T-helper 1 cell treated with Interleukin-12 subunit alpha and Interleukin-12 subunit beta and Interleukin-4 antibody, amounts not matched to agents 30 ng/mL and 1 ng/mL, for 36 hours (primary cell): ENCODE measurements at regions not wholly inside any gene's neighbourhood (a gene's known extent, or its start where the extent isn't known, plus 50 kb on each side); places are given as distances from the start of the nearest gene placed in this dataset.
"Not testable (repeated sequence)": the region's sequence is repeated elsewhere in the genome, so short reads cannot be mapped to it uniquely, and the experiment has no call there.

ENCODE experiments used
- intact Hi-C: fragments of 100-400 bp; cut with micrococcal nuclease; formaldehyde crosslinking; loops from one replicate; pipeline ENCODE4 v1.15.1; 2024

DNA sequence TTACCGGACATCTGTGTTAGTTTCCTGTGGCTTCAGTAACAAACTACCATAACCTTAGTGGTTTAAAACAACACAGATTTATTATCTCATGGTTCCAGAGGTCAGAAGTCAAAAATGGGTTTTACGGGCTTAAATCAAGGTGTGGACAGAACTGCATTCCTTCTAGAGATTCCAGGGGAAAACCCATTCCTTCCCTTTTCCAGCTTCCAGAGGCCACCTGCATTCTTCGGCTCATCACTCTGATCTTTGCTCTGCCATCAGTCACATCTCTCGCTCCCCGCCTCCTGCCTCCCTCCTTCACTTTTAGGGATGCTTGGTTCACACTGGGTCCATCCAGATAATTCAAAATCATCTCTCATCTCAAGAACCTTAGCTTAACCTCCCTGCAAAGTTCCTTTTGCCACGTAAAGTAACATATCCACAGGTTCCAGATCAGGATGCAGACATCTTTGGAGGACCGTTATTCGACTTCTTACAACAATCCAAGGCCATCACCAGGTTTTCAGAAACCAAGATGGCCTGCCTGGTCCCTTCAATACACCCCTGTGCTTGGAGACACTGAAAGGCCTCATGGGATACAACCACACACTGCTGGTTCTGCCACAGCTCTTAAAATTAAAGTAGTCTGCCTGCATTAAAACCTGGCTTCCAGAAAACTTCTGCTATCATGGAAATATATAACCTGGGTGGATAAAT lies 225.9 kb upstream of the MYO3A start:
- intact Hi-C loops, result no loop called here

DNA sequence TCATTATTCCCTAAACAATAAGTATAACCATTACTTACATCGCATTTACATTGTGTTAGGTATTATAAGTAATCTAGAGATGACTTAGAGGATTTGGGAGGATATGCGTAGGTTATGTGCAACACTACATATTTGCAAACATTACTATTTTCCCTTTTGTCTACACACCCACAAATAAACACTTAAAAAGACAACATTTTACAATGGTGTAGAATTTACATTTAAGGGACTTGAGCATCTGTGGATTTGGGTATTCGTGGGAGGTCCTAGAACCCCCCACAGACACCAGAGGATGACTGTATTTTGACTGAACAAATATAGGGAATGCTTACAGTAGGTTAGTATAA lies 220.2 kb upstream of the MYO3A start:
- intact Hi-C loops, result no loop called here

DNA sequence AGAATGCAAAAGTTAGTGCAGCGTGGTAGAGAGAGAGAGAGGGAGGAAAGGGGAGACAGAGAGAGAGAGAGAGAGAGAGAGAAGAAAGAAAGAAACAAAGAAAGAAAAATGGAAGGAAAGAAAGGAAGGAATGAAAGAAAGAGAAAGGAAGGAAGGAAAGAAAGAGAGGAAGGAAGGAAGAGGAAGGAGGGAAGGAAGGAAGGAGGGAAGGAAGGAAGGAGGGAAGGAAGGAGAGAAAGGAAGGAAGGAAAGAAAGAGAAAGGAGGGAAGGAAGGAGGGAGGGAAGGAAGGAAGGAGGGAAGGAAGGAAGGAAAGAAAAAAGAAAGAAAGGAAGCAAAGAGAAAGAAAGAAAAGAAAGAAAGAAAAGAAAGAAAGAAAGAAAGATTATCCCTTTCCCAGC lies 209.8 kb upstream of the MYO3A start:
- intact Hi-C loops, result loop anchor here (10.0 kb wide), 1 partner anchor 551 kb away; no protein-coding TSS in a partner anchor

GRCh38 chr10:25725917-25726716 lies 207.9 kb upstream of the MYO3A start:
- intact Hi-C loops, result loop anchor here (10.0 kb wide), 1 partner anchor 549 kb away; no protein-coding TSS in a partner anchor

DNA sequence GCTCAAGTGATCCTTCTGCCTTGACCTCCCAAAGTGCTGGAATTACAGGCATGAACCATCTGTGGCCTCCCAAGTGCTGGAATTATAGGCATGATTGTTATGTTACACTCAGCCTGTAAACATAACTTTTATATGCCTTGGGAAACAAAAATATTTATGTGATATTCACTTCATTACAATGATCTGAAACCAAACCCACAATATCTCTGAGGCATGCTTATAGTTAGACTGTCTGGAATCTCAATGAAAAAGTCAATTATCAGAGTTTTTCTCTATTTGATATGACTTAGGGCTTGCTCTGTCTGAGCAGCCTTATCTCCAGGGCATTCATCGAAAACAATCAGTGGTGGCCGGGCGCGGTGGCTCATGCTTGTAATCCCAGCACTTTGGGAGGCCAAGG lies 195.3 kb upstream of the MYO3A start:
- intact Hi-C loops, result no loop called here

GRCh38 chr10:25743832-25744231 lies 190.2 kb upstream of the MYO3A start:
- intact Hi-C loops, result no loop called here

DNA sequence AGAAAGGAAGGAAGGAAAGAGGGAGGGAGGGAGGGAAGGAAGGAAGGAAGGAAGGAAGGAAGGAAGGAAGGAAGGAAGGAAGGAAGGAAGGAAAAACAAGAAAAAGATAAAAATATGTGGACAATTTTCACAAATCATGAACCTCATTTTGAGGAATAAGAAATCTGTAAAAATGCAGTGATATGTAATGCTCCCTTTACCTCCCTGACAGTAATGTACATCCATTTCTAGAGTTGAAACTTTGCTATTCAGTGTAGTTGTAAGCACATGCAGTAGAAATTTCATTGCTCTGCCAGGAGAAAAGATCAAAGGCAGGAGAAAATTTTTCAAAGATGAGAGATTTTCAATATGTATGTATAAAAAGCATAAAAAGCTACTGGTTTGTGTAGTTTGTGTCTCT lies 189.5 kb upstream of the MYO3A start:
- intact Hi-C loops, result no loop called here

- intact Hi-C loops, result no loop called here
Measured at GRCh38 chr10:25745976-25746375, 188.1 kb upstream of the MYO3A start.

GRCh38 chr10:25747084-25747483 lies 186.9 kb upstream of the MYO3A start:
- intact Hi-C loops, result no loop called here

DNA sequence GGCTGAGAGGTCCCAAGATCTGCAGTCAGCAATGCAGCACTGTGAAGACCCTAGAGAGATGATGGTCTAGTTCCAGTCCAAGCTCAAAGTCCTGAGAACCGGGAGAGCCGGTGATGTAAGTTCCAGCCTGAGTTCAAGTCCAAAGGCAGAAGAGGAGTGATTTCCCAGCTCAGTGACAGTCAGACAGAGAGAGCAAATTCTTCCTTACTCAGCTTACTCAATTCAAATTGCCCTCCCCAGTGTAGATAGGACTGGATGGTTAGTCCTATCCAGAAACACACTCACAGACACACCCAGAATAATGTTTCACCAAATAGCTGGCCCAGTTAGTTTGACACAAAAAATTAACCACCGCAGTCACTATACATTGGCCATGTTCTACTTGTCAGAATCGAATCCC lies 185.5 kb upstream of the MYO3A start:
- intact Hi-C loops, result no loop called here

DNA sequence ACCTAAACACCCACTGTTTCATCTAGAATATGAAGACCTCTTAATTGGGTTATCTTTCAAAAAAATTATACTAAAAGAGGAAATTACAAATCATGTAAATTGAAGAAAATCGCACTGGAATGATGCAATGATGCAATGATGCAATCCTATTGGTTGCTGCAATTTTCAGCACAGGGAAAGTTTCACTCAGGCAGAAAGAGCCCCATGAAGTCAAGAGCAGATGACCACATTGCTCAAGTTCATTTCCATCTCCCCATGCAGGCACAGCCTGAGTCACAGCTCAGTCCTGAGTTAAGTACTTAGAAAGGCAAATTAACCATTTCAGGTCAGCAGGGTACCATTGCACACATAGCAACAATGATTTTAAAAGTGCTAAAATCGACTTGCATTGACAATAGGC lies 180.3 kb upstream of the MYO3A start:
- intact Hi-C loops, result no loop called here

- intact Hi-C loops, result not testable (repeated sequence)
Measured at GRCh38 chr10:25755874-25756273, 178.2 kb upstream of the MYO3A start.

DNA sequence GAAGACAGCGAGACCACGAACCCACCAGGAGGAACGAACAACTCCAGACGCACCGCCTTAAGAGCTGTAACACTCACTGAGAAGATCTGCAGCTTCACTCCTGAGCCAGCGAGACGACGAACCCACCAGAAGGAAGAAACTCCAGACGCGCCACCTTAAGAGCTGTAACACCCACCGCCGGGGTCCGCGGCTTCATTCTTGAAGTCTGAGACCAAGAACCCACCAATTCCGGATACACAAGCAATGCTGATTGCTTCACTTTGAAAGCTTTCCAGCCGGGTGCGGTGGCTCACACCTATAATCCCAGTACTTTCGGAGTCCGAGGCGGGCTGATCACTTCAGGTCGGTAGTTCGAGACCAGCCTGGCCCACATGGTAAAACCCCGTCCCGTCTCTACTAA lies 177.2 kb upstream of the MYO3A start:
- intact Hi-C loops, result no loop called here

DNA sequence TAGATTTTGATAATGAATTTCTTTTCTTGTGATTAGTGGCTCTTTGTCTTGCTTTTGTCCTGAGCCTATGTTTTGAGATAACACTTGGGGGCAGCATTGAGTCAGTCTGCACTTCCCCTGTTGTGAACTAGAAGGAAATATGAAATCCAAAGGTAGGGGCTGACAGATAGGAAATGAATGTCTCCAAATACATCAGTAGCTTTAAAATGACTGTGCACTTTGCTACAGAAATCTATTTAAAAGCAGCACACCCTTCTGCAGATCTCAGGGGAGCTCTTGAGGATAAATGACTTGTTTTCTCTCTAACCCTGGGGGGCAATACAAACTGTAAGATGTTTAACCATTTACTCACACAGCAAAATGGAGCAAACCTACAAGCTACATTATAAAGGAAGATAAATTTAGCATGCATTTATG lies 176.0 kb upstream of the MYO3A start:
- intact Hi-C loops, result no loop called here

GRCh38 chr10:25758511-25758910 lies 175.5 kb upstream of the MYO3A start:
- intact Hi-C loops, result no loop called here

- intact Hi-C loops, result no loop called here
Measured at GRCh38 chr10:25761937-25762336, 172.1 kb upstream of the MYO3A start.

DNA sequence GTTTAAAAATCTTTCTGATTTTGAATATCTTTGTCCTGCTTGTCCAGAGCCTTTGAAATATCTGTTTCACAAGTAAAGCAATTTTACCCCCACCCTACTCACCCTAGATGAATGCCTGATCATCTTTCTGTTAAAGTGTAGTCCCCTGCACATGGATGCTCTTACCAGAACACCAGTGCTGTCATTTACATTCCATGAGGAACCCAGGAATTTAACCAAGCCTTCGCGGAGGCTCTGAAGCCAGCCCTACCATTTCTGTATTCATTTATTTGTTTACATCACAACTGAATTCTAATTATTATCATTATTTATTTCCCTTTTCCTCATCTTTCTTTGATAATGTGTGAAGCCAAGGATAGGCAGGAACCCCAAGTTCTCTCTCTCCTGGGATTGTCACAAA lies 167.8 kb upstream of the MYO3A start:
- intact Hi-C loops, result no loop called here

DNA sequence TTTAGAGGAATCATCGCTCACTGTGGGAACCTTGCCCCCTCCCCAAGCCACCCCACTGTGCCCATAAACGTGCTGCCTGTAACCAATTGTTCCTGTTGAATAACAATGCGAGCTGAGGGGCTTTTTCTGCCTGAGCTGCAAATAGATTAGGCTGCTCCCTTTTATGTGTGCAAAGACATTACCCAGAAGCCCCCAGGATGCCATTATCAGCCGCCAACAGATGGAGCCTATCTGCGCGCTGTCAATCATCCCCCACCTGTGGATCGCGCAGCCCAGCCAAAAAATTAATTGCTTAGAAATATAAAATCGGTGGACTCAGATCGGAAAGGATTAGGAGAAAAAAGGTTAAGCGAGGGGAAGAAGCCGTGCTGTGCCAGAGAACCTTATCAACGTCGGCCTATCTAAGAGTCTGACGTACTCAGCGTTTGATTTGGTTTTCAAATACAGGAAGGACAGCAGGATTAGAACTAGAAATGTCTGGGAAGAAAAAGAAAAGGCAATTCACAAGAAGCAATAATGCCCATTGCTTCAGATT lies 167.3 kb upstream of the MYO3A start:
- intact Hi-C loops, result no loop called here

GRCh38 chr10:25768167-25768566 lies 165.9 kb upstream of the MYO3A start:
- intact Hi-C loops, result no loop called here

DNA sequence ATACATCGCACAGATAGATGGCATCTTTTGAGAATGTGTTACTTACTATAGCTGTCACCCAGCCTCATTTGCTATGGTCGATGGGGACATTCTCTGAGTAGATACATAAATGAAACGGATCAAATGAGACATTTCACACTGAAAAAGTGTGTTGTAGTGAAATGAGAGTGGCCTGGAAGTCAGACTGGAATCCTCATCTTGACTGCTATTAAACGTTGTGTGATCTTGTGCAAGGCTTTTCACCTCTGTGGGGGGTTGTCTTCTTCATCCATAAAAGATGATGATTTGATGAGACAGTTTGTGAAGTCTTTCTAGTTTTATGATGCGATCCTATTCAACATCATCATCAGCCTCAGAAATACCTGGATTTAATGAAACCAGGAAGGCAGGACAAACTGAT lies 155.4 kb upstream of the MYO3A start:
- intact Hi-C loops, result no loop called here

DNA sequence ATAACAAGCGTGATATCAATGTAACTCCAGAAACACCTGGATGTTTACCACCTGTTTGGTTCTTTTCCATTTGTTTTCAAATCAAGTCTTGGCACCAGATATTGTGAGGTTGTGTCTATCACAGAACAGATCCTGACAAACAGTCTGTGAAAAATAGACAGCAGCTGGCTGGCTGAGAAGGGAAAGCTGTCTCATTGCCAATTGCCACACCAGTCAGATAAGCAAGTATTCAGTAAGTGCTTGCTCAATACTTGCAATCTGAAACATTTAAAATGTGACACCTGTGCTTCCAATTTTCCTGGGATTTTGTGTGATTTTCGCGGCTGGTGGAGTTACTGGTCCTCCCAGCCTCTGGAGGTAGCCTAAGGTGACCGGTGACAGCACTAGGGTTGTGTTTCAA lies 147.9 kb upstream of the MYO3A start:
- intact Hi-C loops, result no loop called here

- intact Hi-C loops, result no loop called here
Measured at GRCh38 chr10:25786899-25787298, 147.1 kb upstream of the MYO3A start.
